Hepatocyte (in vitro differentiated cells): ENCODE measurements at regions not wholly inside any gene's neighbourhood (a gene's known extent, or its start where the extent isn't known, plus 50 kb on each side); places are given as distances from the start of the nearest gene placed in this dataset.

Source experiments
- DNase-seq: peaks from one replicate; pipeline ENCODE4 v3.0.0-alpha.2; 2016; ENCODE audit warnings: low spot score
- H2AFZ ChIP-seq: fragments of 200-600 bp; sonication (generic); 2 replicates; pipeline ENCODE4 v1.6.0; 2016; ENCODE audit warnings: antibody characterized with exemption, mild to moderate bottlenecking
- H3K27ac ChIP-seq: fragments of 200-600 bp; sonication (generic); 2 replicates; pipeline ENCODE4 v1.5.1; 2016; ENCODE audit warnings: mild to moderate bottlenecking
- H3K27me3 ChIP-seq: fragments of 200-600 bp; sonication (generic); 2 replicates; pipeline ENCODE4 v1.6.1; 2016
- H3K36me3 ChIP-seq: fragments of 200-600 bp; sonication (generic); replicated peaks from 2 replicates; pipeline ENCODE4 v1.5.1; 2016; ENCODE audit warnings: low read depth; ENCODE audit not compliant: insufficient read depth
- H3K4me1 ChIP-seq: fragments of 200-600 bp; sonication (generic); 2 replicates; pipeline ENCODE4 v1.5.1; 2016; ENCODE audit warnings: mild to moderate bottlenecking, moderate library complexity; ENCODE audit not compliant: insufficient read depth
- H3K4me2 ChIP-seq: fragments of 200-600 bp; sonication (generic); 2 replicates; pipeline ENCODE4 v1.6.0; 2016
- H3K4me3 ChIP-seq: fragments of 200-600 bp; sonication (generic); 2 replicates; pipeline ENCODE4 v1.5.1; 2016; ENCODE audit warnings: mild to moderate bottlenecking
- H3K79me2 ChIP-seq: fragments of 200-600 bp; sonication (generic); 2 replicates; pipeline ENCODE4 v1.6.0; 2017; ENCODE audit warnings: mild to moderate bottlenecking
- H3K9me2 ChIP-seq: fragments of 200-600 bp; sonication (generic); replicated peaks from 2 replicates; pipeline ENCODE4 v1.6.0; 2017; ENCODE audit warnings: mild to moderate bottlenecking; ENCODE audit not compliant: insufficient read depth
- H3K9me3 ChIP-seq: fragments of 200-600 bp; sonication (generic); 2 replicates; pipeline ENCODE4 v1.5.1; 2016; ENCODE audit warnings: low read depth, mild to moderate bottlenecking
- H4K20me1 ChIP-seq: fragments of 200-600 bp; sonication (generic); 2 replicates; pipeline ENCODE4 v1.6.0; 2016; ENCODE audit warnings: mild to moderate bottlenecking; ENCODE audit not compliant: insufficient read depth, poor library complexity, severe bottlenecking
- CTCF ChIP-seq: fragments of 200-600 bp; sonication (generic); IDR thresholded peaks from 2 replicates; pipeline ENCODE4 v1.5.1; 2016; ENCODE audit warnings: antibody characterized with exemption, mild to moderate bottlenecking; ENCODE audit not compliant: poor library complexity
- EZH2 ChIP-seq: fragments of 200-600 bp; sonication (generic); IDR thresholded peaks from 2 replicates; pipeline ENCODE4 v1.6.1; 2016; ENCODE audit warnings: antibody characterized with exemption, mild to moderate bottlenecking, borderline replicate concordance
- EZH2phosphoT487 ChIP-seq: fragments of 200-600 bp; sonication (generic); IDR thresholded peaks from one replicate; pipeline ENCODE4 v1.6.1; 2018; ENCODE audit warnings: antibody characterized with exemption, mild to moderate bottlenecking, low read depth, moderate library complexity; ENCODE audit not compliant: unreplicated experiment, severe bottlenecking
- WGBS: methylation state at CpG from one replicate; pipeline ENCODE4 v1.1.6; 2016; ENCODE audit warnings: low lambda C conversion rate; ENCODE audit errors: missing lambda C conversion rate; 5-methylcytosine and 5-hydroxymethylcytosine counted together

GRCh38 chr2:4356109-4356508 is 652.7 kb downstream of the DCDC2C start:
- no peak for TF ChIP-seq CTCF
- TF ChIP-seq EZH2 = no peak
- TF ChIP-seq EZH2phosphoT487 = no peak

DNA sequence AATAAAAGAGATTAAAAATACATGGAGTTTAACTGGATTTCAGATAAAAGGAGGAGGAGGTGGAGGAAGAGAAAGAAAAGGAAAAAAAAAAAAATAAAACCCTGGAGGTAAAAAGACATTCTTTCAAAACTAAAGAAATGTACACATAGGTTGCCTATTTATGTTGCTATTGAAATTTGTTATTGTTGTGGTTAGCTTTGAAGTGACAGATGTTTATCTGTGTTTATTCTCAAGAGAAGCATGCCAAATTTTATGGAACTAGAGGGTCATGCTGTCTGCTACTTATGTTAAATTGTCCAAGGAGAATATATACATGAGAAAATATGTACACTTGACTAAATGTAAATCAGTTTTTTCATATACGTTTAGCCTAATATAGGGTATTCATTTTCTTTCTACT is 653.2 kb downstream of the DCDC2C start:
- 65% methylated on average over 1 of the region's 1 CpG for WGBS
- Histone ChIP-seq H3K79me2 (no peaks in the 10 kb centered on the region), H2AFZ (no peak overlapping the region), H3K4me3 (no peak overlapping the region), H3K4me1 (no peaks in the 10 kb centered on the region), H3K36me3 (no peaks in the 10 kb centered on the region), H4K20me1 (no peaks in the 10 kb centered on the region), H3K27ac (no peak overlapping the region), H3K4me2 (no peak overlapping the region), H3K27me3 (no peaks in the 10 kb centered on the region), H3K9me3 (no peaks in the 10 kb centered on the region), H3K9me2 (no peaks in the 10 kb centered on the region)
- DNase-seq = no peak
- no peak for TF ChIP-seq CTCF
- no peak for TF ChIP-seq EZH2
- TF ChIP-seq EZH2phosphoT487 = no peak

More at GRCh38 chr2:4356109-4356508, 652.7 kb downstream of the DCDC2C start:
- H3K36me3 ChIP-seq = no peaks in the 10 kb centered on the region
- DNase-seq = no peak
- H3K9me2 ChIP-seq = no peaks in the 10 kb centered on the region
- H3K4me1 ChIP-seq = no peaks in the 10 kb centered on the region
- WGBS = 68% methylated on average over 3 of the region's 3 CpGs
- H4K20me1 ChIP-seq = no peaks in the 10 kb centered on the region
- no peak overlapping the region for H3K4me2 ChIP-seq
- no peak overlapping the region for H3K27ac ChIP-seq
- H3K79me2 ChIP-seq = no peaks in the 10 kb centered on the region
- H3K9me3 ChIP-seq = no peaks in the 10 kb centered on the region
- H3K27me3 ChIP-seq = no peaks in the 10 kb centered on the region
- H3K4me3 ChIP-seq = no peak overlapping the region
- no peak overlapping the region for H2AFZ ChIP-seq

DNA sequence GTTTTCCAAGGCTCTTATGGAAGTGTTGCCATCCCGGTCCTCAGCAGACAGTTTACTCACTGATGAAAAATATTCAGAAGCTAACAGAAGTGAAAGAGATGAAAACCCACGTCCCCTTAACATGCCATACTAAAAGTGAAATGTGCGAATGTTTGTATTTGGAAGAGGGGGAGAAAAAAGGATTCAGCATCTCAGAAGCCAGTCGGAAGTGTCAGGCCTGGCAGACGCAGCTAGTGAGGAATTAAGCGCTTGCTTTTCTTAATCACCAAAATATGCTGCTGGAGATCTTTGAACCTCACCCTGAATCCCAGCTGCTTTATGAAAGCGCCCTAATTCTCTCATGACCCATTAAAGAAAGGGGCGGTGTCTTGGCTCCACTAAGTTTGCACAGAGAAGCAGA is 653.7 kb downstream of the DCDC2C start:
- no peaks in the 10 kb centered on the region for H3K9me2 ChIP-seq
- no peak overlapping the region for H3K27ac ChIP-seq
- no peak overlapping the region for H3K4me3 ChIP-seq
- H3K36me3 ChIP-seq = no peaks in the 10 kb centered on the region
- TF ChIP-seq EZH2 (no peak), EZH2phosphoT487 (no peak), CTCF (no peak)
- WGBS = 76% methylated on average over 8 of the region's 8 CpGs
- H3K9me3 ChIP-seq = no peaks in the 10 kb centered on the region
- no peak overlapping the region for H2AFZ ChIP-seq
- no peaks in the 10 kb centered on the region for H4K20me1 ChIP-seq
- no peak overlapping the region for H3K4me2 ChIP-seq
- no peaks in the 10 kb centered on the region for H3K4me1 ChIP-seq
- H3K79me2 ChIP-seq = no peaks in the 10 kb centered on the region
- H3K27me3 ChIP-seq = no peaks in the 10 kb centered on the region
- DNase-seq = no peak

- no peak overlapping the region for H3K27ac ChIP-seq
- H3K4me1 ChIP-seq = no peaks in the 10 kb centered on the region
- no peaks in the 10 kb centered on the region for H3K79me2 ChIP-seq
- H3K4me3 ChIP-seq = no peak overlapping the region
- no peak overlapping the region for H3K4me2 ChIP-seq
- no peaks in the 10 kb centered on the region for H4K20me1 ChIP-seq
- no peak for DNase-seq
- no peaks in the 10 kb centered on the region for H3K36me3 ChIP-seq
- no peak overlapping the region for H2AFZ ChIP-seq
- no peaks in the 10 kb centered on the region for H3K9me2 ChIP-seq
- TF ChIP-seq CTCF = no peak
- TF ChIP-seq EZH2 = no peak
- TF ChIP-seq EZH2phosphoT487 = no peak
- WGBS = 82% methylated on average over 5 of the region's 5 CpGs
- no peaks in the 10 kb centered on the region for H3K27me3 ChIP-seq
- H3K9me3 ChIP-seq = no peaks in the 10 kb centered on the region
Observed at GRCh38 chr2:4358837-4359236, 655.5 kb downstream of the DCDC2C start.
